ENCODE measurements at regions not wholly inside any gene's neighbourhood (a gene's known extent, or its start where the extent isn't known, plus 50 kb on each side); places are given as distances from the start of the nearest gene placed in this dataset.

- TF ChIP-seq CTCF (IDR thresholded peaks at IDR 0.05): no peak
- no peak for TF ChIP-seq POLR2AphosphoS2 (conservative IDR thresholded peaks at IDR 0.05; ENCODE audit: low read length)
- no peak for TF ChIP-seq ELK1 (IDR thresholded peaks at IDR 0.05; ENCODE audit: low read depth, low read length)
- TF ChIP-seq PBX3 (IDR thresholded peaks at IDR 0.05): no peak
- TF ChIP-seq MAZ (IDR thresholded peaks at IDR 0.05; ENCODE audit: borderline replicate concordance, low read depth, low read length): no peak
- no peak for TF ChIP-seq KDM1A (IDR thresholded peaks at IDR 0.05; ENCODE audit: low read depth)
- TF ChIP-seq EP300 (IDR thresholded peaks at IDR 0.05): no peak
- no peak for TF ChIP-seq POLR2A (IDR thresholded peaks at IDR 0.05; ENCODE audit: low read length)
- TF ChIP-seq NFE2L2 (conservative IDR thresholded peaks at IDR 0.05; ENCODE audit: low read length): no peak
- no peak for TF ChIP-seq CHD2 (IDR thresholded peaks at IDR 0.05; ENCODE audit: low read length, partially characterized antibody)
These were observed 131.7 kb upstream of the PDE1A start for GRCh38 chr2:182558564-182558963.
